ENCODE measurements at regions not wholly inside any gene's neighbourhood (a gene's known extent, or its start where the extent isn't known, plus 50 kb on each side); places are given as distances from the start of the nearest gene placed in this dataset.

GRCh38 chr6:104632588-104632987 lies 227.1 kb downstream of the HACE1 start:
- H3K4me3 ChIP-seq (ENCODE audit: low read depth in 2 of 2, low read length in 2 of 2) = no peak overlapping the region
- TF ChIP-seq SIN3A (IDR thresholded peaks at IDR 0.05; ENCODE audit: borderline replicate concordance, insufficient read depth, low read depth, low read length) (no peak), POLR2AphosphoS5 (IDR thresholded peaks at IDR 0.05; ENCODE audit: low read depth, low read length) (no peak), TCF7L2 (IDR thresholded peaks at IDR 0.05; ENCODE audit: low read depth, low read length) (no peak), REST (IDR thresholded peaks at IDR 0.05; ENCODE audit: insufficient read depth in 1 of 2, low read depth in 2 of 2, low read length in 1 of 2) (no peak), CTCF (IDR thresholded peaks at IDR 0.05) (no peak)
- H3K4me1 ChIP-seq (ENCODE audit: control insufficient read depth, insufficient read depth, low read length) = peaks cover 4% of the 10 kb centered on the region
- intact Hi-C loops (cut with micrococcal nuclease; ENCODE audit: unreplicated experiment) = no loop called here
- CTCF ChIA-PET = no interaction called here
- DNase-seq (ENCODE audit: low read depth, low spot score) = no peak
- in situ Hi-C loops (cut with HindIII; ENCODE audit: low pct_unique_long_range_greater_than_20kb, low sequenced_read_pairs) = no loop called here
- no peak overlapping the region for H3K27ac ChIP-seq (ENCODE audit: low read length)
- POLR2A ChIA-PET = no interaction called here
- no peak for ATAC-seq
- H3K36me3 ChIP-seq (ENCODE audit: control insufficient read depth, insufficient read depth, low read length) = no peaks in the 10 kb centered on the region
- BruUV-seq (replicated peaks) = no TSS peak
- no peaks in the 10 kb centered on the region for H3K9me3 ChIP-seq (ENCODE audit: control insufficient read depth, insufficient read depth, low read depth, low read length)
- no peaks in the 10 kb centered on the region for H3K27me3 ChIP-seq (ENCODE audit: control insufficient read depth, insufficient read depth, low read length)

GRCh38 chr6:104630955-104631354 lies 228.8 kb downstream of the HACE1 start:
- intact Hi-C loops (cut with micrococcal nuclease; ENCODE audit: unreplicated experiment) = no loop called here

More at GRCh38 chr6:104630955-104631354, 228.8 kb downstream of the HACE1 start:
- TF ChIP-seq POLR2AphosphoS5 (IDR thresholded peaks at IDR 0.05; ENCODE audit: low read depth, low read length) (no peak), TCF7L2 (IDR thresholded peaks at IDR 0.05; ENCODE audit: low read depth, low read length) (no peak), CTCF (IDR thresholded peaks at IDR 0.05) (no peak), REST (IDR thresholded peaks at IDR 0.05; ENCODE audit: insufficient read depth in 1 of 2, low read depth in 2 of 2, low read length in 1 of 2) (no peak)
- ChIA-PET POLR2A (no interaction called here), CTCF (no interaction called here)
- H3K27me3 ChIP-seq (ENCODE audit: control insufficient read depth, insufficient read depth, low read length) = no peaks in the 10 kb centered on the region
- H3K27ac ChIP-seq (ENCODE audit: low read length) = no peak overlapping the region; the same call in 1 of the 2 replicates
- no peaks in the 10 kb centered on the region for H3K9me3 ChIP-seq (ENCODE audit: control insufficient read depth, insufficient read depth, low read depth, low read length)
- no peaks in the 10 kb centered on the region for H3K36me3 ChIP-seq (ENCODE audit: control insufficient read depth, insufficient read depth, low read length)
- H3K4me1 ChIP-seq (ENCODE audit: control insufficient read depth, insufficient read depth, low read length) = peaks cover 7% of the 10 kb centered on the region
- no TSS peak for BruUV-seq (replicated peaks)
- DNase-seq (ENCODE audit: low read depth, low spot score) (no peak), ATAC-seq (no peak)
- in situ Hi-C loops (cut with HindIII; ENCODE audit: low pct_unique_long_range_greater_than_20kb, low sequenced_read_pairs) = no loop called here
- no peak overlapping the region for H3K4me3 ChIP-seq (ENCODE audit: low read depth in 2 of 2, low read length in 2 of 2)

Measured in Panc1 (cell line).